ENCODE measurements at regions not wholly inside any gene's neighbourhood (a gene's known extent, or its start where the extent isn't known, plus 50 kb on each side); places are given as distances from the start of the nearest gene placed in this dataset.

GRCh38 chr4:187618701-187619281 is 376.8 kb upstream of the ZFP42 start:
- no peaks in the 10 kb centered on the region for H3K4me1 ChIP-seq (ENCODE audit: low read depth)
- DNase-seq (ENCODE audit: low read depth in 1 of 2, low spot score in 1 of 2), result no peak
- no peaks in the 10 kb centered on the region for H3K27me3 ChIP-seq
- no peak overlapping the region for H3K4me3 ChIP-seq
- TF ChIP-seq CTCF (IDR thresholded peaks at IDR 0.05; ENCODE audit: low read depth, low read length), result no peak
- no peaks in the 10 kb centered on the region for H3K36me3 ChIP-seq
- no peak overlapping the region for H3K27ac ChIP-seq
- no peaks in the 10 kb centered on the region for H3K9me3 ChIP-seq (ENCODE audit: low read depth)

GRCh38 chr4:187619319-187619718 is 376.3 kb upstream of the ZFP42 start:
- Histone ChIP-seq H3K36me3 (no peaks in the 10 kb centered on the region), H3K4me1 (ENCODE audit: low read depth) (no peaks in the 10 kb centered on the region), H3K9me3 (ENCODE audit: low read depth) (no peaks in the 10 kb centered on the region), H3K27ac (no peak overlapping the region), H3K4me3 (no peak overlapping the region), H3K27me3 (no peaks in the 10 kb centered on the region)
- DNase-seq (ENCODE audit: low read depth in 1 of 2, low spot score in 1 of 2), result no peak
- no peak for TF ChIP-seq CTCF (IDR thresholded peaks at IDR 0.05; ENCODE audit: low read depth, low read length)

GRCh38 chr4:187632260-187632995 is 363.1 kb upstream of the ZFP42 start:
- Histone ChIP-seq H3K9me3 (ENCODE audit: low read depth) (no peaks in the 10 kb centered on the region), H3K4me1 (ENCODE audit: low read depth) (no peaks in the 10 kb centered on the region), H3K4me3 (no peak overlapping the region), H3K27ac (no peak overlapping the region), H3K27me3 (no peaks in the 10 kb centered on the region), H3K36me3 (no peaks in the 10 kb centered on the region)
- no peak for TF ChIP-seq CTCF (IDR thresholded peaks at IDR 0.05; ENCODE audit: low read depth, low read length)
- no peak for DNase-seq (ENCODE audit: low read depth in 1 of 2, low spot score in 1 of 2)

- no peak for DNase-seq (ENCODE audit: low read depth in 1 of 2, low spot score in 1 of 2)
- no peaks in the 10 kb centered on the region for H3K9me3 ChIP-seq (ENCODE audit: low read depth)
- no peak overlapping the region for H3K27ac ChIP-seq
- TF ChIP-seq CTCF (IDR thresholded peaks at IDR 0.05; ENCODE audit: low read depth, low read length), result no peak
- H3K4me3 ChIP-seq, result no peak overlapping the region
- H3K36me3 ChIP-seq, result no peaks in the 10 kb centered on the region
- no peaks in the 10 kb centered on the region for H3K27me3 ChIP-seq
- H3K4me1 ChIP-seq (ENCODE audit: low read depth), result no peaks in the 10 kb centered on the region
Observed at GRCh38 chr4:187633245-187633644, 362.3 kb upstream of the ZFP42 start.

GRCh38 chr4:187656959-187657358 is 338.6 kb upstream of the ZFP42 start:
- TF ChIP-seq CTCF (IDR thresholded peaks at IDR 0.05; ENCODE audit: low read depth, low read length), result no peak
- Histone ChIP-seq H3K27ac (no peak overlapping the region), H3K27me3 (peaks cover 4% of the 10 kb centered on the region), H3K4me3 (no peak overlapping the region), H3K36me3 (no peaks in the 10 kb centered on the region), H3K4me1 (ENCODE audit: low read depth) (no peaks in the 10 kb centered on the region), H3K9me3 (ENCODE audit: low read depth) (no peaks in the 10 kb centered on the region)
- no peak for DNase-seq (ENCODE audit: low read depth in 1 of 2, low spot score in 1 of 2)
